HG02973 (cell line): ENCODE measurements at regions not wholly inside any gene's neighbourhood (a gene's known extent, or its start where the extent isn't known, plus 50 kb on each side); places are given as distances from the start of the nearest gene placed in this dataset.
"Not testable (repeated sequence)": the region's sequence is repeated elsewhere in the genome, so short reads cannot be mapped to it uniquely, and the experiment has no call there.

Source experiments
- ATAC-seq: cut with Tn5 transposase; IDR thresholded peaks from one replicate; pipeline ENCODE4 v1.9.1; 2021; ENCODE audit warnings: moderate library complexity; ENCODE audit not compliant: unreplicated experiment

DNA sequence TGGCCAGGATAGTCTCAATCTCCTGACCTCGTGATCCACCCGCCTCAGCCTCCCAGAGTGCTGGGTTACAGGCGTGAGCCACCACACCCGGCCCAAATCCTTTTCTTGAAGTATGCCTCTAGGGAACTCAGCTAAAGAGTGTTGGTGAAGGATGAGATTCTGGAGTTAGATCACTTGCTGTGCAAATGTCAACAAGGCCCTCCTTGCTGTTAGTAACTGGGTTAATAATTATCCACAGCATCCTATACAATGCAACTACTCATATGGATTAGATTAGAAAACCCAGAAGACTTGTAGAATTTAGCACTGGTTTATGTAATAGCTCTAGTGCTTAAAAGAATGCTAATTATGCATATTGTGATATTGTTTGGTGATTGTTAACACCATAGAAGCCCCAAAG lies 310.8 kb upstream of the TFPI start:
- no peak for ATAC-seq

- ATAC-seq, result no peak
Observed at GRCh38 chr2:187867165-187867564, 312.9 kb upstream of the TFPI start.

DNA sequence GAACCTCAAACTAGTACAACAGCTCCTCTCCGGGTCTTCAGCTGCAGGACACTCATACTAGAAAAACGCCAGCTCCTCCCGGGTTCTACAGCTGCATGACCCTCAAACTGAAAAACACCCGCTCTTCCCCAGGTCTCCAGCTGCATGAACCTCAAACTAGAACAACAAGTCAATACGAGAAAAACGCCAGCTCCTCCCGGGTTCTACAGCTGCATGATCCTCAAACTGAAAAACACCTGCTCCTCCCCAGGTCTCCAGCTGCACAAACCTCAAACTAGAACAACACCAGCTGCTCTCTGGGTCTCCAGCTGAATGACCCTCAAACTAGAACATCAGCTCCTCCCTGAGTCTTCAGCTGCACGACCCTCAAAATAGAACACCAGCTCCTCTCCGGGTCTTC lies 315.0 kb upstream of the TFPI start:
- no peak for ATAC-seq

DNA sequence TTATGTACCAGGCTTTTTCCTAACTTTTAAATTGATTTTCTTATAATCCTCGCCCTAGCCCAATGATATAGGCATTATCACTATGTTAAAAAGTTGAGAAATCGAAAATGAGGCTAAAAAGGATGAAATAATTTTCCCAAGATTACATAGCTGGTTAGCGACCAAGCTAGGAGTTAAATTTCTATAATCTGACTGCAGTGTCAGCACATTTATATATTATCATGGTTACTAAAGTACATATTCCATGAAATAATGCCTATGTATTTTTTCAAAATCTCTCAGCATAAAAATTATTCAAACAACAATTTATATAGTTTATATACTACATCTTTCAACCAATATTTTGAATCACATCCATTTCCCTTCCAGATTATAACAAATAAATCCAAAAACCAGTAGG lies 317.3 kb upstream of the TFPI start:
- ATAC-seq, result no peak

- ATAC-seq, result no peak
Observed at GRCh38 chr2:187873132-187873531, 318.9 kb upstream of the TFPI start.

- no peak for ATAC-seq
Observed at GRCh38 chr2:187874786-187875185, 320.6 kb upstream of the TFPI start.

DNA sequence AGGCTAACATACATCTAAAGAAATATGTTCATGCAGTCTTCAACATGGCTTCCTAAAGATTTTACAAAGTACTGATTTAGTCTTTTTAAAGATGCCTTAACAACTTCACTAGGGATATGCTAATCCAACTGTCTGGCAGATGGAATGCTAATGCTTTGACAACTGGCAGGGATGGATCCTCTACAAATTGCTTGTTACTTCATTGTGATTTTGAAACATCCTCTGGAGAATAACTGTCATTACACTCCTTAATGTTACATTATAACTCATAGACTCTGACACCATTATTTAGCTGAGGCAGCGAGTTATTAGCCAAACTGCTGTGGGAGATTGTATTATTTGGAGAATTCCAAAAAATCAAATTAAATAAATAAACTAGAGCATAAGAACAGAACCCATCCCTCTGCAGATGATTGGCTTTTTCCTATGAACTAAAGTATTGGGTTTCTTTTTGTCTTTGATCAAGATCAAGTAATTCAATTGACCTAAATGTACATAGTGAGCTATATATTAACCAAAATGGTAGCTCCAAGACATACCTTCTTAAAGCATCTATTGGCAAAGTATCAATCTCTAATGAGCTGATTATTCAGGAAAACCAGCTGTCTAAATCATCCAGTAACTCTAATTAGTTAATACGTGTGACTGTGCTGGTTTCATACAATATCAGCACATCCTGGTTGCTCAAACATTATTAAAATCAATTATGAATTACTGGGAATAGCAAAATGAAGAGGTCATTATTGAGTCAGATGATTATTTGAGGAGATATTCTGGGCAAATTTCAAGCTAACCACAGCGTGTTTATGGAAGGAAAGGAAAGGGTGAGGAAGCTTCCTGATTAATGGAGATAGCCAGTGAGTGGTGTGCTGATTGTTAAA lies 321.3 kb upstream of the TFPI start:
- ATAC-seq, result no peak

DNA sequence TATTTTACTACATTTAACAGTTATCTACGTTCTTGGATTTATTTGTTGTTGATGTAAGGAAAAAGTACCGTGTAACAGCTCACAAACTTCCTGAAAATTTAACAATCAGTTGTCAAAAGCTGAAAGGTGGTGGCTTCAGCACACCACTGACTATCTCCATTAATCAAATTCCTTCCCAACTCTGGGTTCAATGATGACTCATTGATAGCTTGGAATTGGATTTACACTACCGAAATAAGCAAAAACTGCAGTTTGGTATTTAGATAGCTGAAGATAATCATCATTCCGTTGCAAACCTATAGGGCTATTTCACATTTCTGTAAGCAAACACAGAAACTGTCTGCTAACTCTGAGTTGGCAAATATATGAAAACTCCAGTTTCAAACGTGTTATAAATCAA lies 322.3 kb upstream of the TFPI start:
- no peak for ATAC-seq

DNA sequence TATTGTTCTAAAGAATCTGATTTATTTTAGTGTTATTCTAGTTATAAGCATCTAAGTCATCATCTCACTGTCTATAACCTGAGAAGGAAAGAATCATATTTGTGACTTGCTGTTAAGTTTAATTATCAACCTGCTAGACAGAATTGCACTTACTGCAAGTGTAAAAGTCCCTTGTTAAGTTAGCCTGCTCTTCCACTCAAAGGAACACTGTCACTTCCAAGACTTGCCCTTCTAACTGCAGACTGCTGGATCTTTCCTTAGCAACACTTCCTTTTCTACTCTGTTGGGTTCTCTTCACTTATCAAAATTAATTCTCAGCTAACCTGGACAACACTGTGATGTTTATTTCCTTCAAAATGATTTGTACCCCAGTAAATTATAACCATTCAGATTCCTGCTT lies 323.2 kb upstream of the TFPI start:
- ATAC-seq, result no peak

DNA sequence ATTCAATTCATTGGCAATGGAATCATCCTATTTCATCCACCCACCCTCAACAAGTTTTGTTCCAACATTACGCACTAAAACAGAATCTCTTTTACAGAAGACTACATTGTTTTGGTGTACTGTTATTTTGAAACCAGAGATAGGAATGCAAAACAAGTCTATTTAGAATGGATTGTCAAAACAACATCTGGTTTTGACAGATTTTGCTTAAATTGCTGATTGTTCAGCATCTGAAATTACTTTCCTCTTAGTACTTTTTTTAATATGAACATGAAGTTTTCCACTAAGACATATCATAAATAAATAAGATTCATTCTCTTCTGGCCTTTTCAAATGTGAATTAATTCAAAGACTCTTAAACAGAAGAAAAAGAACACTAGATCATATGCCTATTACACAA lies 323.9 kb upstream of the TFPI start:
- no peak for ATAC-seq

DNA sequence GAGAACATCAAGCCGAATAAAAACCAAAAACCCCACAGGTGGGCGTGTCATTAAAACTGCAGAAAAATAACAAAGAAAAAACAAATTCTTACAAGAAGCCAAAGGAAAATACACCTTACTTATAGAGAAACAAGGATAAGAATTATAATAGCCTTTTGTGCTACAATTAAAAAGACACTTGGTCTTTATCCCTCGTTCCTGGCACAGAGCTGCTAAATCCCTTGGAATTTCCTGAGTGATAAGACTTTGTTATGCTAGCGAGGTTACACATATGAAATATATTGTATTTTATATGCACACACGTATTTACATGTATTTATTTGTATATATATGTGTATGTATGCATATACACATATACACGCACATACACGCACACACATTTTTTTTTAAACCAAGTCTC lies 325.3 kb upstream of the TFPI start:
- ATAC-seq, result no peak

- no peak for ATAC-seq
Observed at GRCh38 chr2:187884003-187884402, 329.8 kb upstream of the TFPI start.

DNA sequence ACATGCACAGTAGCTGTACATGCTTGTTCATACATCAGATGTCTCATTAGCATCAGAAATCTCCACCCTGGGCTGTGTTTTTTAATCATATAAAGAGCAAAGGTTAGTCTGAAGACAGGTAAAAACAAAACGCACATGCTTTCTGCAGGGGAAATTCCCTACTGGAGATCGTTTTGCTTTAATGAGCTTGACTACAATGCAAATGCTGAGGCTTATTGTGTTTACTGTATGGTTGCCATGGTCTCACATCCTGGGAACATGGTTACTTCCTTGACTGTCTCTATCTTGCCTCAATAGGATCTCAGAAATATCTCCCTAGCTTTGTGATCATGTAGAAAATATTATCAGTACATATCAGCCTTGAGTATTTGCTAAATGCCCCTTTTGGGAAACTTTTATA lies 336.5 kb upstream of the TFPI start:
- no peak for ATAC-seq

DNA sequence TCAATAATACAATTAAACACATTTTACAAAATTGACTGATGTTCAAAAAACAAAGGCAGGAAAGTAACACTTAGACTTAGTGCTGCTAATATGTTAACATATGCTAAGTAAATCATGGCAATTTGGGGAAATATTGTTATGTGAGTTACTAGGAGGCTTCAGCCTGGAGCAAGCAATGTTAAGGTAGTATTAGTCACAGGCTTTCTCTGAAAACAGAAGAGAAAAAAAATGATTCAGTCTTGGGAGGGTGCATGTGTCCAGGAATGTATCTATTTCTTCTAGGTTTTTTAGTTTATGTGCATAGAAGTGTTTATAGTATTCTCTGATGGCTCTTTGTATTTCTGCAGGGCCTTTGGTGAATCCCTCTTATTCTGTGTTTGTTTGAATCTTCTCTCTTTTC lies 345.8 kb upstream of the TFPI start:
- no peak for ATAC-seq

GRCh38 chr2:187906021-187906420 lies 351.8 kb upstream of the TFPI start:
- no peak for ATAC-seq

GRCh38 chr2:187910922-187911321 lies 356.7 kb upstream of the TFPI start:
- not testable (repeated sequence) for ATAC-seq

DNA sequence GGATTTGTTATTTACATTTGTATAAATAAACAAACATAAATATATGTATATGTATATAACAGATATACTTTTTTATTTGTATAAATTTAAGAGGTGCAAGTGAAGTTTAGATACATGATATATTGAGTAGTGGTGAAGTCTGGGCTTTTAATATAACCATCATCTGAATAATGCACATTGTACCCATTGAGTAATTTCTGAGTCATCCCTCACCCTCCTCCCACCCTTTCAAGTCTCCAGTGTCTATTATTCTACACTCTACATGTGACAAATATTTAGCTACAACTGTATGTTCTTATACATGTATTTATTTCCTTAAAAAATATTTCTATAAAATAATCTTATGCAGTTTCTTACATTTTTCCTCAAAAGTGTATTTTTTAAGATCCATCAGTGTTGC lies 358.7 kb upstream of the TFPI start:
- ATAC-seq, result no peak

- no peak for ATAC-seq
Observed at GRCh38 chr2:187915810-187916209, 361.6 kb upstream of the TFPI start.

- no peak for ATAC-seq
Observed at GRCh38 chr2:187916799-187917198, 362.6 kb upstream of the TFPI start.

GRCh38 chr2:187917535-187917934 lies 363.3 kb upstream of the TFPI start:
- ATAC-seq, result no peak

- no peak for ATAC-seq
Observed at GRCh38 chr2:187918996-187919821, 365.0 kb upstream of the TFPI start.

GRCh38 chr2:187920511-187920910 lies 366.3 kb upstream of the TFPI start:
- ATAC-seq, result no peak
